ENCODE measurements at regions not wholly inside any gene's neighbourhood (a gene's known extent, or its start where the extent isn't known, plus 50 kb on each side); places are given as distances from the start of the nearest gene placed in this dataset.

DNA sequence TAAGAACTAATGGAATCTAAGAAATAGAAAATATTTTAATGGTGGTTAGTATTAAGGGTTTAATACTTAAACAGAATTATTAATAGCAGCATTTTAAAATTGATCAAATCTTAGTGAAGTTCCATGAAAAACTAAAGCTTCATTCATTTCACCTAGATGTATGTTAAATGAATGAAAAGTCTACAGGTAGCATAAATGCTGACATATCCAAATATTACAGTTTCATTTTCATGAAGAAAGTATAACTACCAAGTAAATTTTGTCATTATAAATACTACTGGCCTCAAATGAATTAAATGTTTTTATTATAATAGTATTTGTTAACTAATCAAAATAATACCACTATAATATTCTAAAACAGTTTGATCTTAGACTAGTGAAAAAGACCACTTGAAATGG lies 403.3 kb downstream of the LIG4 start:
- TF ChIP-seq, protein P1, sequence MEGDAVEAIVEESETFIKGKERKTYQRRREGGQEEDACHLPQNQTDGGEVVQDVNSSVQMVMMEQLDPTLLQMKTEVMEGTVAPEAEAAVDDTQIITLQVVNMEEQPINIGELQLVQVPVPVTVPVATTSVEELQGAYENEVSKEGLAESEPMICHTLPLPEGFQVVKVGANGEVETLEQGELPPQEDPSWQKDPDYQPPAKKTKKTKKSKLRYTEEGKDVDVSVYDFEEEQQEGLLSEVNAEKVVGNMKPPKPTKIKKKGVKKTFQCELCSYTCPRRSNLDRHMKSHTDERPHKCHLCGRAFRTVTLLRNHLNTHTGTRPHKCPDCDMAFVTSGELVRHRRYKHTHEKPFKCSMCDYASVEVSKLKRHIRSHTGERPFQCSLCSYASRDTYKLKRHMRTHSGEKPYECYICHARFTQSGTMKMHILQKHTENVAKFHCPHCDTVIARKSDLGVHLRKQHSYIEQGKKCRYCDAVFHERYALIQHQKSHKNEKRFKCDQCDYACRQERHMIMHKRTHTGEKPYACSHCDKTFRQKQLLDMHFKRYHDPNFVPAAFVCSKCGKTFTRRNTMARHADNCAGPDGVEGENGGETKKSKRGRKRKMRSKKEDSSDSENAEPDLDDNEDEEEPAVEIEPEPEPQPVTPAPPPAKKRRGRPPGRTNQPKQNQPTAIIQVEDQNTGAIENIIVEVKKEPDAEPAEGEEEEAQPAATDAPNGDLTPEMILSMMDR (IDR thresholded peaks at IDR 0.05): no peak
- TF ChIP-seq POLR2A (IDR thresholded peaks at IDR 0.05): no peak
